Osteoblast (primary cell): ENCODE measurements at regions not wholly inside any gene's neighbourhood (a gene's known extent, or its start where the extent isn't known, plus 50 kb on each side); places are given as distances from the start of the nearest gene placed in this dataset.
"Not testable (repeated sequence)": the region's sequence is repeated elsewhere in the genome, so short reads cannot be mapped to it uniquely, and the experiment has no call there.

Experiments
- DNase-seq: peaks from one replicate; pipeline ENCODE4 v3.0.0; 2011; ENCODE audit warnings: low spot score, mixed read lengths; ENCODE audit not compliant: insufficient read length; ENCODE audit errors: missing footprints
- H2AFZ ChIP-seq: 2 replicates; pipeline ENCODE4 v1.6.0; 2011; ENCODE audit warnings: mild to moderate bottlenecking, low read length
- H3K27ac ChIP-seq: 2 replicates; pipeline ENCODE4 v1.5.1; 2011; ENCODE audit warnings: mild to moderate bottlenecking, low read depth, low read length, moderate library complexity
- H3K27me3 ChIP-seq: 2 replicates; pipeline ENCODE4 v1.6.0; 2012; ENCODE audit warnings: mild to moderate bottlenecking, control low read depth, inconsistent platforms, low read length, moderate library complexity; ENCODE audit not compliant: insufficient read depth
- H3K36me3 ChIP-seq: 2 replicates; pipeline ENCODE4 v1.5.1; 2011; ENCODE audit warnings: mild to moderate bottlenecking, low read length, control low read depth, moderate library complexity; ENCODE audit not compliant: insufficient read depth
- H3K4me1 ChIP-seq: 2 replicates; pipeline ENCODE4 v1.5.1; 2011; ENCODE audit warnings: mild to moderate bottlenecking, low read length, control low read depth, moderate library complexity; ENCODE audit not compliant: insufficient read depth
- H3K4me2 ChIP-seq: 2 replicates; pipeline ENCODE4 v1.6.0; 2011; ENCODE audit warnings: mild to moderate bottlenecking, low read length; ENCODE audit not compliant: insufficient read depth
- H3K4me3 ChIP-seq: fragments of 200-600 bp; sonication (generic); 3 replicates; pipeline ENCODE4 v1.5.1; 2012; ENCODE audit warnings: mild to moderate bottlenecking, low read length, inconsistent platforms; ENCODE audit not compliant: insufficient read depth
- H3K79me2 ChIP-seq: 2 replicates; pipeline ENCODE4 v1.6.0; 2012; ENCODE audit warnings: mild to moderate bottlenecking, low read length, control low read depth, inconsistent platforms; ENCODE audit not compliant: insufficient read depth
- H3K9me3 ChIP-seq: 2 replicates; pipeline ENCODE4 v1.5.1; 2011; ENCODE audit warnings: low read depth, low read length, control low read depth
- H4K20me1 ChIP-seq: 2 replicates; pipeline ENCODE4 v1.6.0; 2012; ENCODE audit warnings: mild to moderate bottlenecking, low read length, control low read depth; ENCODE audit not compliant: insufficient read depth
- CTCF ChIP-seq: IDR thresholded peaks from 2 replicates; pipeline ENCODE4 v1.5.1; 2011; ENCODE audit warnings: mild to moderate bottlenecking, low read depth, low read length, moderate library complexity; ENCODE audit errors: extremely low read depth

- no peaks in the 10 kb centered on the region for H3K79me2 ChIP-seq
- H3K36me3 ChIP-seq = no peaks in the 10 kb centered on the region
- H3K27me3 ChIP-seq = no peaks in the 10 kb centered on the region
- no peaks in the 10 kb centered on the region for H4K20me1 ChIP-seq
- no peak overlapping the region for H3K4me2 ChIP-seq
- H3K27ac ChIP-seq = no peak overlapping the region
- no peaks in the 10 kb centered on the region for H3K4me1 ChIP-seq
- no peak for DNase-seq
- H2AFZ ChIP-seq = no peak overlapping the region
- no peak overlapping the region for H3K4me3 ChIP-seq
- TF ChIP-seq CTCF = no peak
- H3K9me3 ChIP-seq = no peaks in the 10 kb centered on the region
These were observed 691.6 kb upstream of the IMPG1 start for GRCh38 chr6:76764057-76764456.

- no peaks in the 10 kb centered on the region for H4K20me1 ChIP-seq
- no peak overlapping the region for H2AFZ ChIP-seq
- H3K27me3 ChIP-seq = no peaks in the 10 kb centered on the region
- H3K79me2 ChIP-seq = no peaks in the 10 kb centered on the region
- TF ChIP-seq CTCF = no peak
- no peak for DNase-seq
- no peaks in the 10 kb centered on the region for H3K36me3 ChIP-seq
- H3K9me3 ChIP-seq = no peaks in the 10 kb centered on the region
- no peak overlapping the region for H3K4me3 ChIP-seq
- no peak overlapping the region for H3K27ac ChIP-seq
- H3K4me1 ChIP-seq = no peaks in the 10 kb centered on the region
- H3K4me2 ChIP-seq = no peak overlapping the region
These were observed 680.4 kb upstream of the IMPG1 start for GRCh38 chr6:76752841-76753240.

- H3K4me1 ChIP-seq, H2AFZ ChIP-seq, H3K27ac ChIP-seq, DNase-seq, H3K9me3 ChIP-seq, H3K27me3 ChIP-seq, H3K4me3 ChIP-seq, H3K4me2 ChIP-seq, H3K36me3 ChIP-seq, H4K20me1 ChIP-seq, H3K79me2 ChIP-seq: not testable (repeated sequence)
These were observed 672.9 kb upstream of the IMPG1 start for GRCh38 chr6:76745388-76745787.

- H3K4me1 ChIP-seq, H3K79me2 ChIP-seq, DNase-seq: not testable (repeated sequence)
These were observed 671.8 kb upstream of the IMPG1 start for GRCh38 chr6:76744151-76744720.

GRCh38 chr6:76742919-76743318, 670.5 kb upstream of the IMPG1 start:
- Histone ChIP-seq H3K4me1 (no peaks in the 10 kb centered on the region), H3K36me3 (no peaks in the 10 kb centered on the region), H3K4me3 (no peak overlapping the region), H3K27me3 (no peaks in the 10 kb centered on the region), H3K9me3 (no peaks in the 10 kb centered on the region), H3K79me2 (no peaks in the 10 kb centered on the region), H4K20me1 (no peaks in the 10 kb centered on the region), H3K27ac (no peak overlapping the region), H3K4me2 (no peak overlapping the region), H2AFZ (no peak overlapping the region)
- no peak for DNase-seq
- TF ChIP-seq CTCF = no peak

More at GRCh38 chr6:76744151-76744720, 671.8 kb upstream of the IMPG1 start:
- H3K9me3 ChIP-seq, H4K20me1 ChIP-seq, H3K4me2 ChIP-seq, H3K27me3 ChIP-seq, H3K4me3 ChIP-seq, H3K27ac ChIP-seq, H2AFZ ChIP-seq, H3K36me3 ChIP-seq: not testable (repeated sequence)
